ENCODE measurements at regions not wholly inside any gene's neighbourhood (a gene's known extent, or its start where the extent isn't known, plus 50 kb on each side); places are given as distances from the start of the nearest gene placed in this dataset.
"Not testable (repeated sequence)": the region's sequence is repeated elsewhere in the genome, so short reads cannot be mapped to it uniquely, and the experiment has no call there.

DNA sequence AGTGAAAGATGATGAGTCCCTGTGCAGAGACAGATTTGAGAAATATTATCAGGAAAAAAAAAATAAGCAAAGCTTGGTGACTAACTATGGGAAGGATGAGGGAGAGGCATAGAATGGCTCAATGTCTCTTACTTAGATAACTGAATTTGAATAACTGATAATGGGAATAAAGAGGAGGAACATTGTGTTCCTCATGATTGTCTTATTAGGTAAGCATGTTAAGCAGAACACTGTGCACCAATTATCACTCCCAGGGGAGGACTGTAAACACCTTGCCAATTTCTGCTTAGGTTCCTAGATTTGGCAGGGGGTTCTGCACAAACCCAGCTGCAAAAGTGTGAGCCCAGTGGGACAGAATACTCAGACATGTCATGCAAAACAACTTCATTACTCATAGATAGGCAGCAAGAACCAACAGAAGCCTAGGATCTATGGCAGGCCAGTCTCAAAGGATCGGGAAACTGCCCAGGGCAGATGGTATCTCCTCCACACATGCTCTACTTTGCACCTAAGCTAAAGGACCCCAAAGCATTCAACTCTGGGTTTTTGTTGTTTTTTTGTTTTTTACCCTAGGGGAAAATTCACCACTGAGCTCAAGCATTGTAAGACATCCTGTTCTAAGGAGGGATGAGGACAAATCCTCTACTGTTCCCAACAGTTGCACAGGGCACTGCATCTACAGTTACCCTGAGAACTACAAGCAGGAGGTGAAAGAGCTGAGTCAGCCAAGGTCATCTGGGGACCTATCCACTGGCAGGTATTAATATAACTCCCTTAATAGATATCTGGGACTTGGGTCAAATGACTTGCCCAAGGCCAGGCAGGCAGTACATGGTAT lies 907.0 kb downstream of the RAPGEF2 start:
- no peak for DNase-seq (ENCODE audit: low read depth in 2 of 3, low spot score in 2 of 3)

DNA sequence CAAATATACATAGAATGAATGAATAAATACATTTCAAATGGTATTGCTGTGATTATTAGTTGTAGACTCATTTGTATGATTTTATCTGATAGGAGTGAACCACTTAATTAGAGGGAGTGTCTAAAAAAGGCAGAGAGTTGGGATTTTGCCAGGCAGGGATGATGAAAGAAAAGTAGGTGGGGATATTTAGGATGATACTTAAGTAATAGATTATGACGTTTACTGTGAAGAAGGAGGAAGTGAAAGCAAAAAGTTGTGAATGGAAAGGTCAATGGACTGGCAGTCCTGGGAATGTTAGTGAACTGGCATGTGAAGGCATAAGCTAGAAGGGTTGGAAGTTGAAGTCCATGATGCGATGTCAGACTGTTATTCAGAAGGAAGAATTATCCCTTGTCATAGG lies 917.1 kb downstream of the RAPGEF2 start:
- DNase-seq (ENCODE audit: low read depth in 2 of 3, low spot score in 2 of 3) = no peak

DNA sequence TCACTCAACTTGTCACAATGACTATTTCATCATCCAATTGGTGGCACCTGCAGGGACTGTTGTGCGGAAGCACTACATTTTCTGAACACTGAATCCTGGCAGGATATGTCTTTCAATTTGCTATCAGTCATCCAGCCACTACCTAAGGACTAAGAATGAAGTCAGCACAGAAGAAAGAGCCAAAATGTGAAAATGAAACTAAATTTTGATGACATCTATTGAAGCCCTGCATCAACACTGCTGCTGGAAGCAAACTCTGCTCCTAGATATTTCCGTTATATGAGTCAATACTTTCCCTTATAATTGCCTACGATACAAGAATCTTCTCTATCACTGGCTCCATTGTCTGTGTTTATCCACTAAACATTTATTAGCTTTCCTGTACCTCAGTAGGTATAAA lies 917.9 kb downstream of the RAPGEF2 start:
- DNase-seq (ENCODE audit: low read depth in 2 of 3, low spot score in 2 of 3) = no peak

DNA sequence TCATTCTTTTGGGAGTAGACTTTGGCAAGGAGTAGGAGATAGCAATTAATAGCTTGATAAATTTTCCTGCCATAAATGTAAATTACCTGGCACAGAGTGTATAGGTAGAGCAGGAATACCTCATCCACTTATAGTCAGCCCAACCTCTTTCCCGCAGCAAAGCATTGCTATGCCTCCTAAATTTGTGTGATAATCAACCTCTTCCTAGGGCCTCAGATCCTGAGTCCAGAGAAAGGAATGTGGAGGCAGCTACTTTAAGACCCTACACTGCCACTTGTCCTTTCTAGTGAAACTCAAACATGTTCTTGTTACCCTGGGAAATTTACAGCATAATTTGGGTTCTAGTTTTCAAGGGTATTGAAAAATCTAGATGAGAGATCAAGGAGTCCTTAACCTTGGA lies 919.0 kb downstream of the RAPGEF2 start:
- no peak for DNase-seq (ENCODE audit: low read depth in 2 of 3, low spot score in 2 of 3)

DNA sequence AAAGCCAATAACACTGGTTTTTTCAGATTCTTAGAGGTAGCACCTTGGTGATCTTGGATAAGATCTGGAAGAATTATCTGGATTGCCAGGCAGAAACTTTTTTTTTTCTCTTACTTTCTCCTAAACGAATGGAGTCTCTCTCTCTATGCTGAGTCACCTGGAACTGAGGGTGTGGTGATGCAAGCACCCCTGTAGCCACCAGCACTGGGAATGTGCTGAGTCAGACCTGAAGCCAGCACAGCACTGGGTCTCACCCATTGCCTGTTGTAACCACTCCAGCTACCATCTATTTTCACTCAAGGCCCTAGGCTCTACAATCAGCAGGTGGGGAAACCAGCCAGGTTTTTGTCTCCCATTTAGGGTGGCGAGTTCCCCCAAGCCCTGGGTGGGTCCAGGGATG lies 923.8 kb downstream of the RAPGEF2 start:
- DNase-seq (ENCODE audit: low read depth in 2 of 3, low spot score in 2 of 3) = no peak

DNA sequence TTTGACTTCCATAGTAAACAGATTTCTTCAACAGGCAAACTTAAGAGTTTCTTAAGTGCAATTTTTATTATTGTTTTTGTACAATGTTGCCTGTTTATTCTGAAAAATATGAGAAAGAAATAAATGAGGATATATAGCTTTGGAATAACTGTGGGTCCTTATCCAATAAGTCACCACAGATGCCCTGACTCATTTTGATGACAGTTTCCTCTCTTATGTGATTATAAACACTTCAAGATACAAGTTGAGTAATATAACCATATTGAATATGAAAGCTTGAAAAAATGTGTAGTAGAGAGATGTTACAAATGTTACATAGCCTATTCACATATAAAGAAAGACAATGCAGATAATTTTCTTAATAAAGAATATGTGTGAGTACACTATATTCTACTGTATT lies 931.6 kb downstream of the RAPGEF2 start:
- no peak for DNase-seq (ENCODE audit: low read depth in 2 of 3, low spot score in 2 of 3)

DNA sequence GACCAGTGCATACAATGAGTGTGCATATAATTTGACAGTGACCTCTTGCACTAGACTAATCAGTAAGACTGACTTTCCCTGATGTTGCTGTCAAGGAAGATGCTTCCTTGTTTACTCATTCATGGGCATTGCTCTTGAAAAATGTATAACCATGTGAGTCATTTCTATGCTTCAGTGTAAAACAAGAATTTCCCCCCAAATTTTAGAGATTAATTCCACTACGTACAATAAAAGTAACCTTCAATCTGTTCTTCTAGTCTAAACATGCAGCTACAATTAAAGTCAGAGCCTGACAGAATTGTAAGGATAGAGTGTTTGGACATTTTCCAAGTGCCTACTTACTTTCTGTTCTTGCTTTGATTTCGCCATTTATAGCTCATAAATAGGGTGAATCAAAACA lies 935.7 kb downstream of the RAPGEF2 start:
- DNase-seq (ENCODE audit: low read depth in 2 of 3, low spot score in 2 of 3) = no peak

DNA sequence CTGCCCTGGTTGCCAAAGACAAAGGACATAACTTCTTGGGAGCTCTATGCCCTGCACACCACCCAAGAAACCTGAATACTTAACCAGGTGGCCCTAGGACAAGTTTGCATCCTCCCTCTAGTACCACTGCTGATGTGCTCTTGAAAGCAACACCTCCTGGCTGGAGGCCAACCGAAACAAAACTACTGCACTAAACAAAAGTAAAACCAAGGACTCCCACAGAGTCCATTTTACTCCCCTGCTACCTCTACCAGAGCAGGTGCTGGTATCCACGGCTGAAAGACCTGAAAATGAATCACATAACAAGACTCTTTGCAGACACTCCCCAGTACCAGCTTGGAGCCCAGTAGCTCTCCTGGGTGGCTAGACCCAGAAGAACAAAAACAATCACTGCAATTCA lies 941.8 kb downstream of the RAPGEF2 start:
- DNase-seq (ENCODE audit: low read depth in 2 of 3, low spot score in 2 of 3) = no peak

DNA sequence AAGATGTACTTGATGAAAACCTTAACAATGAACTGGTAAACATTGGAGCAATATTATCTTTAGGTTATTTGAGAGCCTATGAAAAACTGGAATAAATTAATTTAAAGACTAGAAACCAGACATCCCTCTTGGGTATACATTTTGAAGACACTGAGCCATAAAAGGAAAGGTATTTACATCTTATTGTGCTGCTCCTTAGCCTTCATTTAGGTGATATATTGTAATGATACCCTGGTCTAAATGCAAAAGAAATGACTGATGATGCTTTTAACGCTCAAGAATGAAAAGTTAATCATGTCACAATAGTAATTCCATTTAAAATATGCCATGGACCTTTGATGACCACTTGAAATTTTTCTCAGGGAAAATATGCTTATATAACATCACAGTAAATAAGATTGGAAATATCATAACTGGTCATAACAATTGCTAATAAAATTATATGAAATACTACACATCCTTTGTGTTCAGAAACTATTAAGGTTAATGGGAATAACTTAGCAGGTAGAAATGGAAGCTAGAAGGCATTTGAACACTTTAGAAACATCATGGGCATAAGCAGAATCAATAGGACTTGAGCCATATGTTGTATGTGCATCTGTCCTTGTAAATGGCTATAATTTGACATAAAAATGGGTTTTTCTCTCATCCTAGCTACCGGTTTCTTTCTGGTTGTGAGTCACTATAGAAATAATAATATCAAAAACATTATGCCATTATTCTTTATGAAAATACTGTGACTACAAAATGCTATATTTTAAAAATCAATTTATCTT lies 979.7 kb downstream of the RAPGEF2 start:
- no peak for DNase-seq (ENCODE audit: low read depth in 2 of 3, low spot score in 2 of 3)

DNA sequence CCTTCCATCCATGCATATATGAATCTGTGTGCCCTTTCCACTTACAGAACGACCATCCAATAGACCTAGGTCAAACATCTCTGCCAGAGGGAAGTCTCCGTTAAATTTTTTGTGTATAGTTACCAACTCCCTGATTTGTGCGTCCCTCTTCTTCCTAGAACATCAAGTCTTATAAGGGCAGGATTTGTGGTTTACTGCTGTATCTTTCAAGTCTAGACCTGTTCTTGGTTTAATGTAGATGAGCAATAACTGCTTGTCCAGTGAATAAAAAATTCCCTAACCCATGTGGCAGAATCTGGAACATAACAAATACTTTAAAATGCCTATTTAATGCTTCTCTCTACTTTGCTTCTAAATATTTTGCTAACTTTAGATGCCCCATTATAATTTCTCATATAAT lies 988.8 kb downstream of the RAPGEF2 start:
- DNase-seq (ENCODE audit: low read depth in 2 of 3, low spot score in 2 of 3) = no peak

DNA sequence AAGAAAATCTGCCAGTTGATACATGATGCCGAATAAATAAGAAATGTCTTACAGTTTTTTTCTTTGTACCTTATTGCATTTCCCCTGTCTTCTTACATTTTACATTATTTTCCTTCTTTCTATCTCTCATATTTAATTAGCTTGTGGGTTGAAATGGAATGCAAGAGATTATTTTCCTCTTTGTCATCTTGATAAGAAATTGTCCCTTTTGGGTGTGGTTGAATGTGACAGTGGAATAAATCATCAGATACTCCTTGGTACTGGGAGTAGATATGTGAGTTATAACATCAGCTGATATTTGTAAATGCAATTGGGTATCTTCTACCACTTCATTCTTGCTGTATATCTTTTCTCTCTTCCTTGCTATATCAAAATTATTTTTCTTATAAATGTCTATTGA lies 997.4 kb downstream of the RAPGEF2 start:
- DNase-seq (ENCODE audit: low read depth in 2 of 3, low spot score in 2 of 3) = no peak

DNA sequence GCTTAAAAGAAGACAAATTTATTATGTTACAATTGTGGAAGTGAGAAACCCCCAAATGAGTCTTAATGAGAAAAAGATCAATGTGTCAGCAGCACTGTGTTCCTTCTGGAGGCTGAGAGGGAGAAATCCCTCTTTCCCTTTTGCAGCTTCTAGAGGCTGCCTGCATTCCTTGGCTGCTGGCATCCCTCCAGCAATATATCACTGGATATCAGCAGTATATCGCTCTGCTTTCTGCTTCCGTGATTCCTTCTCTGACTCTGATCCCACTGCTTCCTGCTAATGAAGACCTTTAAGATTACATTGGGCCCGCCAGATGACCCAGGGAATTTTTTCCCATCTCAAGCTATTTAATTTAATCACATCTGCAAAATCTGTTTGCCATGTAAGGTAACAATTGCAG lies 1008.0 kb downstream of the RAPGEF2 start:
- no peak for DNase-seq (ENCODE audit: low read depth in 2 of 3, low spot score in 2 of 3)

DNA sequence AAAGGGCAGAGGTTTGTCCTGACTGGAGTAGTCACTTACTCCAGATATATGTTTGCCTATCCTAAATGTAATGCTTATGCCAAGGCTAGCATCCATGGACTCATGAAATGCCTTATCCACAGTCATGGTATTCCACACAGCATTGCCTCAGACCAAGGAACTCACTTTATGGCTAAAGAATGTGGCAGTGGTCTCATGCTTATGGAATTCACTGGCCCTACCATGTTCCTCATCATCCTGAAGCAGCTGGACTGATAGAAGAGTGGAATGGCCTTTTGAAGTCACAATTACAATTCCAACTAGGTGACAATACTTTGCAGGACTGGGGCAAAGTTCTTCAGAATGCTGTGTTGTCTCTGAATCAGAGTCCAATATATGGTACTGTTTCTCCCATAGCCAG lies 1014.8 kb downstream of the RAPGEF2 start:
- no peak for DNase-seq (ENCODE audit: low read depth in 2 of 3, low spot score in 2 of 3)

DNA sequence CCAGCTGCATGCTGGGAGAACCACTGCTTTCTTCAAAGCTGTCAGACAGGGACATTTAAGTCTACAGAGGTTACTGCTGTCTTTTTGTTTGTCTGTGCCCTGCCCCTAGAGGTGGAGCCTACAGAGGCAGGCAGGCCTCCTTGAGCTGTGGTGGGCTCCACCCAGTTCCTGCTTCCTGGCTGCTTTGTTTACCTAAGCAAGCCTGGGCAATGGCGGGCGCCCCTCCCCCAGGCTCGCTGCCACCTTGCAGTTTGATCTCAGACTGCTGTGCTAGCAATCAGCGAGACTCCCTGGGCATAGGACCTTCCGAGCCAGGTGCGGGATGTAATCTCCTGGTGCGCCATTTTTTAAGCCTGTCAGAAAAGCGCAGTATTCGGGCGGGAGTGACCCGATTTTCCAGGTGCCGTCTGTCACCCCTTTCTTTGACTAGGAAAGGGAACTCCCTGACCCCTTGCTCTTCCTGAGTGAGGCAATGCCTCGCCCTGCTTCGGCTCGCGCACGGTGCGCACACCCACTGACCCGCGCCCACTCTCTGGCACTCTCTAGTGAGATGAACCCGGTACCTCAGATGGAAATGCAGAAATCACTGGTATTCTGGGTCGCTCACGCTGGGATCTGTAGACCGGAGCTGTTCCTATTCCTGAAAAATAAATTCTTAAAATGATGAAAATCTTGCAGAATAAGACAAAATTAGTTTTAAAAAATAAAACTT lies 1022.9 kb downstream of the RAPGEF2 start:
- DNase-seq (ENCODE audit: low read depth in 2 of 3, low spot score in 2 of 3) = not testable (repeated sequence)

DNA sequence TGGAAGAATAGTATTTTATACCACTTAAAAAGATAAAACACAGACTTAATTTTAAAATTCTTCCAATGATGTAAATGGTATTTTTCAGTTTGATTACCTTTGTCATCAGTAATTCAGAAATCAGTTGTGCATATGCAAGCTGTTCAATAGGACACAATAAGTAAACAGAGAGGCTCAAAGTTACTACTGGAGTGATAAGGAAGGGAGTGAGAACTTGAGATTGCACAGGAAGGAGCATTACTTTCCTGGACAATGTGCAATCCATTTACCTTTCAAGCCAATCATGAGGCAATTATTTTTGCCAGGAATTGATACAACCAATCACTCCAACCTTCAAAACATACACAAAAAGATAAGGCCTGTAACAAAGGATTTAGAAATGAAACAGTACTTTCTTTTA lies 1024.3 kb downstream of the RAPGEF2 start:
- DNase-seq (ENCODE audit: low read depth in 2 of 3, low spot score in 2 of 3) = no peak

DNA sequence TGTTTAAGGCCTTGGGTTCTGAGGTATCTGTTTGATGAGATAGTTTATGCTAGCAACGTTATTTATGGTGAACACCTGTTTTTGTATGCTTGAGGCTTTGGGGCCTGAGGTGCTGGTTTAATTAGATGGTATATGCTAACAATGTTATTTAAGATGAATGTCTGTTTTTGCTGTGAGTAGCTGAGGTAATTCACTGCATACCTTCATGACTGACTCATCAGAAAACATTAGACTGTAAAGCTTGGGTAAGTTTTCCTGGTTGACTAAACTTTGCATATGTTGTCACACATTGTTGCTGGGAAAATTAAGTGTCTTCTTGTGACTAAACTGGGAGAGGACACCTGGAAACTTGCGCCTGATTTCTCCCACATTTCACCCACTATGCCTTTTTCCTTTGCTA lies 1026.6 kb downstream of the RAPGEF2 start:
- no peak for DNase-seq (ENCODE audit: low read depth in 2 of 3, low spot score in 2 of 3)

DNA sequence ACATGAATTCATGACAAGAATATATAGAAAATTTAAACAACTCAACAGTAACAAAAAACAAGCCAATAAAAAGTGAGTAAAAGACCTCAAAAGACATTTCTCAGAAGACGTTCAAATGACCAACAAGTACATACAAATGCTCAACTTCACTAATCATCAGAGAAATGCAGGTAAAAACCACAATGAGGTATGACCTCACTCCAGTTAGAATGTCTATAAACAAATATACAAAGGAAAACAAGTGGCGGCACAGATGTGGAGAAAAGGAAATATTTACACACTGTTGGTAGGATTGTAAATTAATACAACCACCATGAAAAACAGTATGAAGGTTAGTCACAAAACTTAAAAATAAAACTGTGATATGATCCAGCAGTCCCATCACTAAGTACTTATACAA lies 1033.1 kb downstream of the RAPGEF2 start:
- DNase-seq (ENCODE audit: low read depth in 2 of 3, low spot score in 2 of 3) = no peak

DNA sequence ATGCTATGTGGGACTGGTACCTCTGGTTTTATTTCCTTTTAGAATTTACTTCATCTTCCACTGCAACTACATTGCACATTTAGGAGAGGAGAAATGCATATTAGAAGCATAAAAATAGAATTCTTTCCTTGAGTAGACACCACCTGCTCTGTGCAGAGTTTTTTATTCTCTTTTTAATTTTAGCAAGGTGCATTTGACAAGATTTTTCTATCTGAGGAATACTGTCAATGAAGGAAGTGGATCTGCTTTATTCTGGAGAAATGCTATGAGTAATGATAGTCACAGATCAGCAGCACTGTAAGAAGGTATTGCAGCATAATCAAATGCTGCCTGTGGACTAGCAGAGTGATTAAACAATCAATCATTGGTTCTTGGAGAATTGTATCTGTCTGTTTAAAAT lies 1038.3 kb downstream of the RAPGEF2 start:
- no peak for DNase-seq (ENCODE audit: low read depth in 2 of 3, low spot score in 2 of 3)

DNA sequence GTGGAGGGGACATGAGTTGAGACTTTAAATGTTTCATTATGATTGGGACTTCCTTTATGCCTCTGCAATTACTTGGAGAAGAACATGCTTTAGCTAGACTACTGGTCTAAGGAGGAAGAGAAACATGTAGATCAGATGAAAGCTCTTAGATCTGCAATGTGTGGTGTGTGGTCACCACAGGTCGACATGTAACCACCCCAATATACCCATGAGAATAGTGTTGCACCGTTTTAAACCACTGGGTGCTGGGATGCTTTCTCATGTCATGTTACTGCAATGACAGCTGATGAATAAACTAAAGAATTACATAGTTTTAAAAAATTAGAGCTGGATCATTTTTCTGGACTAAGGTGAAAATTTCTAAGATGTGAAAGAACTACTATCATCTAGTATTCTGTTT lies 1039.7 kb downstream of the RAPGEF2 start:
- DNase-seq (ENCODE audit: low read depth in 2 of 3, low spot score in 2 of 3) = no peak

DNA sequence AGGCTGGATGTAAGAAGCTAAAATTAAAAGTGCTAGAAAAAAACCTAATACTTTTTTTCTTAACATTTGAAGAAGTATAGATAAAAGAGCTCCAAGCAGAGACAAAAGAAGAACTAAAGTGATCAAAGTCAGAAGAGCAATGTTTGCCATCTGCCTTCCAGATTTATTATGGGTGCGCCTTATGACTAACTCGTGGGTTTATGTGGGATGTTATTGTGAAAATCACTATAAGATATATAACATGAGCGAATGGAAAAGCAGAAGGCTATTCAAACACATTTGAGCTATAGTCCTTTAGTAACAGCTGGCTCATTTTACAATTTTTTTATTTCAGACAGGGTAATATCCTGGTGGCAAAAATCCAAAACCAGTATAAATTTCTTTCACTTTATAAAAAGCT lies 1040.7 kb downstream of the RAPGEF2 start:
- no peak for DNase-seq (ENCODE audit: low read depth in 2 of 3, low spot score in 2 of 3)

DNA sequence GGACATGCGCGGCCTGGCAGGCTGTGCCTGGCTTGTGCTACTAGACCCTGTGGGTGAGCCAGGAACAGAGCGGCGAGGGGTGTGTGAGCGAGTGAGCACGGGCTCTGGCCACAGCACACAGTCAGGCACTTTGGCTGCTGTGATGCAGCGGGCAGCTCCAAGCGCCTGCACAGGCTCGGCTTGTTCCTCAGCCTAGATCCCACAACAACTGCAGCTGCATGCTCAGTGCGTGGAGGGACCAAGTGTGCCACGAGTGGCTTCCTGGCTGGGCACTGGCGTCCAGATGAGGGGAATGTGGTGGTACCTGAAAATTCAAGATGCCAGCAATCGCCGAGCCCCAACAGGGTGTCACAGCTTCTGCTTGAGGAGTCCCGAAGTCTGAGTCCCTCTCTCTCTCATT lies 1056.6 kb downstream of the RAPGEF2 start:
- DNase-seq (ENCODE audit: low read depth in 2 of 3, low spot score in 2 of 3) = no peak

DNA sequence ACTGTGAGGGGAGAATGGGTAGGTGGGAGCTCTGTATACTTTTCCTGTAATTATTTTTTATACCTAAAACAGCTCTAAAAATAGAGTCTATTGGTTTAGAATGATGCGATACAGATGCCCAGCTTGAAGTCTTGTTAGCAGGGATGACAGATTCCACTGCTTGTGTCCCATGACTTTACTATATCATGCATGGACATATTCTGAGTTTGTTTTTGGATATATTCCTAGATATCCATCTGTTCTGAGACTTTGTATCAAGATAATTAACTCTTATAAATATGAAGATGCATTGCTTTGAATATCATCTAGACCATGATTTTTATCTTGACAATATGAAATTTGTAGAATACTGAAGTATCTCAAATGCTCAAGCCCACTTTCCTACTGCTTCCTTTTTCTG lies 1058.1 kb downstream of the RAPGEF2 start:
- no peak for DNase-seq (ENCODE audit: low read depth in 2 of 3, low spot score in 2 of 3)
